EL (cell line): ENCODE measurements at regions not wholly inside any gene's neighbourhood (a gene's known extent, or its start where the extent isn't known, plus 50 kb on each side); places are given as distances from the start of the nearest gene placed in this dataset.
"Not testable (repeated sequence)": the region's sequence is repeated elsewhere in the genome, so short reads cannot be mapped to it uniquely, and the experiment has no call there.

Experiments used
- DNase-seq: peaks from one replicate; pipeline ENCODE4 v3.0.0-alpha.2; 2016

- DNase-seq, result no peak
Measured at GRCh38 chr12:78338054-78338785, 507.5 kb downstream of the NAV3 start.

- no peak for DNase-seq
Measured at GRCh38 chr12:78340406-78340805, 509.7 kb downstream of the NAV3 start.

DNA sequence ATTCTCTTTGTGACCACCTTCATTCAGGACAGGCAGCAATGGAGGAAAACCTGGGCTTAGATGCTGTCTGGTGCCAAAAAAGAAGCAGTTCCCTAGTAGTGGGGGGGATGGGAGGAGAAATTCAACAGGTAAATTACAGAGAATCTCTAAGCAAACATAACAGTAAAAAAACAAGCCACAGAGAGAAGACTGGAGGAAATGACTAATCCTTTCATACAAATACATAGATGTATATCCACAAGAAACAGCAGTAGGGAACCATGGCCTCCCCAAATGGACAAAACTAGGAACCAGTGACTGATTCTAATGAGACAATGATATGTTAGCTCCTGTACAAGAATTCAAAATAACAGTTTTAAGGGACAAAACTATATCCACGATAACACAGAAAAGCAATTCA is 513.0 kb downstream of the NAV3 start:
- no peak for DNase-seq

GRCh38 chr12:78359520-78359919 is 505.1 kb upstream of the SYT1 start:
- peak; percentile 19 for DNase-seq

- no peak for DNase-seq
Measured at GRCh38 chr12:78361683-78362082, 502.9 kb upstream of the SYT1 start.

DNA sequence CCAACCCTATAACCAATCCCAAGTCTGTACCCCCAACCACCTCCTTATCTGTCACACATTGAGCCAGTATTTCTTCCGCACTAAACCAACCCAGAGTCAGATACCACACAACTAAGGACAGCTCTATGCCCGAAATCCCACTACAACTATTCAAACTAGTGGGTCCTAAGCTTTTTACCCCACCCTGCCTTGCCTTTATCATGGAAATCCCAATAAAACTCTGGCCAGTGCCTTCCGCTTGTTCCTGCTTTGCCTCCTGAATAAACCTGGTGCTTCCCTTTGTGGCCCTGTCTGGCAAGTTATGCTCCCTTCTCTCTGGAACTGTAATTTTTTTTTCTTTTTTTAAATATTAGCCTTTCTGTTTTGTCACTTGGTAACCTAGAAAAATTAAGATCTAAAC is 493.3 kb upstream of the SYT1 start:
- no peak for DNase-seq

DNA sequence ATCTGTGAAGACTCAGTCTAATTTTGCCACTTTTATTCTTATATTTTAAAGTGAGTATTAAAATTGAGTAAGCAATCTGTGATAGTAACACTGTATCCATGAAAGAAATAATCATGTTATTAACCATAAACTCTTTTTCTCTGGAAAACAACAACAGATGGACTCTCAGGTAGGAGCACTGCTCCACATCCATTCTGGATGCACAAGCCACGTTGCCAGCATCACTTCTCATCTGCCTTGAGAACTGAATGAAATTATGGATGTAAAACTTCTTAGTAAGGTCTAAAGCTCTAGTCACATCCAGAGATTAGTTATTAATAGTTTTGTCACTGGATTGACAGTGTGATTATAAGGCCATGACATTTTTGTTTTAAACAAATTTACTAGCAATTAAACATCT is 489.1 kb upstream of the SYT1 start:
- DNase-seq, result no peak

DNA sequence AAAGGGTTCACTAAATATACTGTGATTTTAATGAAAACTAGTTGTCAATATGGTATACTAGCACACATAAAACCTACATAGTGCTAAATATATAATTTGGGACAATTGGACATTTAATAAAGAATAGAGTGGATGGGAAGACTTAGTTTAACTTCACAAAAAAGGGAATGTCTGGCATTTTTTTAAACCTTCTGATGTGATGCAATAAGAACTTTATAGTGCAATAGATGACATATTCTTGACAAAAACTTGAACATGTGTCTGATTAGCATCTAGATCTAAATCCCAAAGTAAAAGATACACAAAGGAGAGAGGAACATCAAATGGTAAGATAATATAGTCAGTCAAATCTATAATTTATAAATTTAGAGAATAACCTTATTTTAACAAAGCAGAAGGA is 488.3 kb upstream of the SYT1 start:
- DNase-seq, result no peak

- DNase-seq, result not testable (repeated sequence)
Measured at GRCh38 chr12:78379065-78379464, 485.5 kb upstream of the SYT1 start.

DNA sequence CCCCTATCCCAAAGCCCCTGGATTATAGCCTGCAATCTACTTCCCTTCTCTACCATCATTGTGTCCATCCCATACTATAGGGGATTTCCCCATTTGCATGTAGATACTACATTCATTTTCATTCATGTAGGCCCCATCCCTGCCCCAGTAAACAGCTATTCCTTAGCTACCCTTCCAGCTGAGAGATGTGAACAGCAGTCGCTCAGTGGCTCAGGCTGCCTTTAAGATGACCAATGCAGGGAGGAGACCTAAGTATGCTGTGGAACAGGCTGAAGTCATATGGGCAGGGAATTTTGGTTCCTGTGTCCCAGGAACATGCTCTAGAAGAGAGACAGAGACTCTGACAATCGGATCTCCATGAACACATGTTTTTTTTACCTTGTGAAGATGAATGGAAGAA is 481.2 kb upstream of the SYT1 start:
- DNase-seq, result no peak

- no peak for DNase-seq
Measured at GRCh38 chr12:78384541-78384940, 480.0 kb upstream of the SYT1 start.

DNA sequence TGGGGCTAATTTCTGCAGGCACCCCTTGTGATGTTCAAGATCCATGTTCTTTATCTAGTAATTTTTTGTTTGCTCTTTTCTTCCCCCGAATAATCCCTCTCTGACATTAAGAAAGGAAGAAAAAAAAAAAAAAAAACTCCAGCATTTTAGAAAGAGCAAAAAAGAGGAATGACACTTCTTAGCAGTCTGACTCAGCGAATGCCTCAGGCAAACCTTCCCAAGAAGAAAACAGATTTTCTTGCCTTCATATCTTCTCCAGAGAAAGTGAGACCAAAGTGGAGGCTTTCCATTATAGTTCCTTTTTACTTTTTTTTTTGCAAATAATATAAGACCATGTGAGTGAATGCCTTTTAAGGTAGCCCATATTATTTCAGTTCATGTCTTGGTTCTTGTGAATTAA is 479.0 kb upstream of the SYT1 start:
- peak; percentile 56 for DNase-seq

DNA sequence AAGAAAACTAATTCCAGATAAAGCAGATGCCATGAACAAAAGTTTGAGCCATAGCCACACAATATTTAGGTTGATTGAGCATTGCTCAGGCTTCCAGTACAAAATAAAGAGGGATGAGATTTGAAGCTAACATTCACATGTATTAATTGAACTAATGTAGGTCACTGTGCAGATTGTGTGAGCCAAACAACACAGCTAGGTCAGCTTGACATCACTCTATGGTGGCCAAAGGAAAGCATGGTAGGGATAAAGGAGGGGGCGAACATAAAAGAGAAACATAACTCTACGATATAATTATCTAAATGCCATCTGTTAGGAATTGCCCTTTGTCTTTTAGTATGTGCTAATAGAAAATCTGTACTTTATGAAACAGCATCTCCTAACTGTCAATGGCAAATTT is 477.7 kb upstream of the SYT1 start:
- DNase-seq, result no peak

- DNase-seq, result no peak
Measured at GRCh38 chr12:78387721-78388120, 476.9 kb upstream of the SYT1 start.

- DNase-seq, result no peak
Measured at GRCh38 chr12:78388461-78388860, 476.1 kb upstream of the SYT1 start.

DNA sequence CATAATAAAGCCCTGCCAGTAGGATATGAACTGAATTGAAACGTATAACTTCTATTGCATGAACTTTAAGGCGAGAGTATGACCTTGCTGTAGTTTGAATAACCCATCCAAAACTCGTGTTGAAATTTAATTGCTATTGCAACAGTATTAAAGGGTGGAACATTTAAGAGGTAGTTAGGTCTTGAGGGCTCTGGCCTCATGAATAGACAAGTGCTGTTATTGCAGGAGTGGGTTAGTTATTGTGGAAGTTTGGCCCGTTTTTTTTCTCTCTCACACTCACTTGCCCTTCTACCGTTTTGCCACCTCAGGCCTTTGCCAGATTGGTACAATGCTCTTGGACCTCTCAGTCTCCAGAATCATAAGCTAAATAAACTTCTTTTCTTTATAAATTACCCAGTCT is 473.7 kb upstream of the SYT1 start:
- no peak for DNase-seq

DNA sequence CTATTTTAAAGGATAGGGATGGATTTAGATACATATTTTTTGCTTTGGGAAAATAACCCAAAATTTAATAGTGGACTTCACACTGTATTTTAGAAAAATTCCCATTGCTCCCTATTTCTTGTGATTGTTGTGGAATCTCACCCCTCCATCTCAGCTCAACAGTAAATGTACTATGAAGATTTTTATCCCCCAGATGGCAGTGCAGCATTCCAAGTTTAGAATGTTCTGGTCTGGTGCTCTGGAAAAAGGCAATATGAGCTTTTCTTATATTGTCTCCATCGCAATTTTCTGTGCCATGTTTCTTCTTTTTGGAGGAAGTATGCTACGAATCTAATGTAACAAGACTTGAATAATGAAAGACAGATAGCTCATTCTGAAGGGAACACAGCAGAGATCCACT is 471.7 kb upstream of the SYT1 start:
- peak; percentile 25 for DNase-seq

- no peak for DNase-seq
Measured at GRCh38 chr12:78395961-78396360, 468.6 kb upstream of the SYT1 start.

DNA sequence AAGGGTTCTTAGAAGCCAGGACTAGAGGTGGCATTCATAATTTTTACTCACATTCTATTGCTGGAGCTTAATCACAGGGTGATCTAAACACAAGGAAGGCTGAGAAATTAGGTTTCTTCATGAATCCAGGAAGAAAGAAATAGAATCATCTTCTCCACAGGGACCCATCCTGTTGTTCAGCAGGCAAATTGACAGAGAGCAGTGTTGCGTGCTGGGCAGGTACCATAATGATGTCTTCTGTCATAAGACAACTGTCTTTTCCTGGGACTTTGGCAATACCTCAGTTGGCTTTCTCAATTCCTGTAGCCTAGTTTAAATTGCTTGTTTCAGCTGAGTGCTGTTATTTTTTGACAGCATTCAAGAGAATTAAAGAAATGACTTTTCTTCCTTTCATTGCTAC is 468.0 kb upstream of the SYT1 start:
- DNase-seq, result no peak

DNA sequence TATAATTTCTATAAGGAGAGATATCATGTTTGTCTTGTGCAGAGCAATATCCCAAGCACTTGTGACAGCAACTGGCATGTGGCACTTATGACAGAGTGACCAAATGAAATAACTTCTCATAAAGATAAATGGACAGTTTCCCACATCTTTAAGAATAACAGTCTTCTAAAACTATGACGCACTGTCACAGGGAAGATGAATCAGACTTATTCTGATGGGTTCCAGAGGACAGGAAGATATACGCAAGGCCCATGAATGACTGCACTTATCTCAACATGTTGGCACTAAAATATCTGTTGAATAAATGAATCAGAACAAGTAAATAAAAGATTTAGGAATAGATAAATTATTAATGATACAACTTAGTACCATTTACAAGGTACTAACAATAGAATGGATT is 465.8 kb upstream of the SYT1 start:
- peak; percentile 8 for DNase-seq

DNA sequence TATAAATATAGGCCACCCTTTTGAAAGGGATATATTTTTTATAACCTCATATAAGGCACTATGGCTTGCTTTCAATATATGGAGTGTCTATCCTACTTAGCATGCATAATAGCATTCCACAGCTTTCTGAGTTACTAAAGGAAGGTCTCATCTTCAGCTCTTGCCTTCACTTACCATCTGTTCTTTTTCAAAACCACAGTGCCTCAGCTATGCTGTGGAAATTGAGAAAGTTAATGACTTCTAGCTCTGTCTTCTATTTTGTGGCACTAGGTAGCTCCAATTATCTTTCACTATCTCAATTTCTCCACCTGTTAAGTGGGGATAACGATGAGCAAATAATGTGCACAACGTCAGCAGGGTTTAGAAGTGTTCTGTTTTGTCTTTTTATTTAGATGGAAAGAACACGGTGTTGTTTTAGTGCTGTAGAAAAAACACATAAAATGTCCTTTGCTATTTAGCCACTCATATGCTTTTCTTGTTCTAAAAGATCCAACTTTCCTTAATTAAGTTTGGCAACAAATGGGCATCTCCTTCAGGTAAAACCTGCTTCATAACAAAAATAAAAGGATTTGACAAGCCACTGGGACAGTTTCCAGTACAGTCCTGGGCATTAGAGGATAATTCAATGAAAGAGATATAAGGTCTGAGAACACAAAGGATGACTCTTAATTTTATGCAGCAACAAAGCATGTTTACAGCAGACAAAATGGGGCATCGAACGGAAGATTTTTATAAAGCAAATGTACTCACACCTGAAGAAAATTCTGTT is 462.0 kb upstream of the SYT1 start:
- DNase-seq, result no peak

DNA sequence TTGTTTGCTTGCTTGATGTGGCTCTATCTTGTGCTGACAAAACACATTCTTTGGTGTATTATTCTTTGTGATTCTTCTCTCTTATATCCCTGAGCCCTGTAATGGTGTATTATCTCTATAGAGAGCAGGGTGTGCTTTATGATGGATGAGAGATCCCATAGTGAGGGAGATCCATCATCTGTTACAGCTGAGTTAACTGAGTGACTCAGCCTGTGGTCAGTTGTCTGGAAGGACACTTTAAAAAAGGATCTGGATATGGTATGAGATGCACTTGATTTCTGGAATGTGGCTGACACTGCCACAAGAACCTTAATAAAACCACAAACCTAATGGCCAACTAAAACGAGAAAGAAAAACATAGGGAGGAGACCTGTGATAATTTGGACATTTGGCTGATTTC is 461.4 kb upstream of the SYT1 start:
- peak; percentile 86 for DNase-seq

DNA sequence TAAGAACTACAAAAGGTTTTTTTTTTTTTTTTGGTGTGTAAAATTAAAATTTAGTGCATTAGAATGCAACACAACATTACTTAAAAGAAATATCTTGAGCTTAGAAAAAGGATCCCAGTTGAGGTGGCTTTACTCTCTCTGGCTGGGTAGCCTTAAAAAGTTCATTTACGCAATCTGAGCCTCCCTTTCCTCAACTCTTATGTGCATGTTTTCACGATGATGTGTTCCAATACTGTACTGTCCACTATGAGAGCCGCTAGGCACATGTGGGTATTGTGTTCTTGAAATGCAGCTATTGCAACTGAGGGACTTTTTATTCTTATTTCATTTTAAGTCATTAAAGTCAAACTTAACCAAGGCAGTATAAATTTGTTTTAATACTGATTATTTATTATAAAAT is 460.9 kb upstream of the SYT1 start:
- peak; percentile 65 for DNase-seq

DNA sequence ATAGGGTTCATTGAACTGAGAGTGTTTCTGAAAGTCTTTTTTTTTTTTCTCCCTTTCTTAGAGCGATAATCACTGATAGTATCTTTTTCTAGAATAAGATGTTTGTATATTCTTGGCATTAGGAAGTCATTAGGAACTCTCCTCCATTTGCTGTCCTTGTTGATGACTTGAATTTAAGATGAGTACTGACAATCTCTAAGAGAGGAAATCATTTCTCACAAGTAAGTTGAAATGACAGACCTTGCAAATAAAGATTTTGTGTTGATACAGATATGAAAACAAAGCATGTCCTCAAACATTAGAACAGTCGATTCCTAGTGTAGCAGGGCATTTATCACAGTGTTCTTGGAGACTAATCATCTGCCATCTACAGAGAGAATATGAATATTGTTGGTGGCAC is 458.4 kb upstream of the SYT1 start:
- no peak for DNase-seq

GRCh38 chr12:78406828-78407227 is 457.7 kb upstream of the SYT1 start:
- peak; percentile 38 for DNase-seq
